HG03342 (cell line): ENCODE measurements at regions not wholly inside any gene's neighbourhood (a gene's known extent, or its start where the extent isn't known, plus 50 kb on each side); places are given as distances from the start of the nearest gene placed in this dataset.

ENCODE experiments used
- ATAC-seq: cut with Tn5 transposase; IDR thresholded peaks from one replicate; pipeline ENCODE4 v1.9.1; 2021; ENCODE audit warnings: mild to moderate bottlenecking, moderate library complexity; ENCODE audit not compliant: unreplicated experiment

GRCh38 chr9:550333-550732 is 291.2 kb upstream of the DMRT1 start:
- ATAC-seq, result no peak

- ATAC-seq, result no peak
Observed at GRCh38 chr9:551986-552929, 289.2 kb upstream of the DMRT1 start.

GRCh38 chr9:555493-555892 is 286.0 kb upstream of the DMRT1 start:
- ATAC-seq, result no peak

- no peak for ATAC-seq
Observed at GRCh38 chr9:556199-556598, 285.3 kb upstream of the DMRT1 start.

- no peak for ATAC-seq
Observed at GRCh38 chr9:556675-557074, 284.8 kb upstream of the DMRT1 start.

- no peak for ATAC-seq
Observed at GRCh38 chr9:557601-558201, 283.8 kb upstream of the DMRT1 start.

- ATAC-seq, result no peak
Observed at GRCh38 chr9:561427-561826, 280.1 kb upstream of the DMRT1 start.

- no peak for ATAC-seq
Observed at GRCh38 chr9:563200-563599, 278.3 kb upstream of the DMRT1 start.

GRCh38 chr9:565528-565927 is 276.0 kb upstream of the DMRT1 start:
- no peak for ATAC-seq

- peak; percentile 84 for ATAC-seq
Observed at GRCh38 chr9:567128-567746, 274.3 kb upstream of the DMRT1 start.

- peak; percentile 30 for ATAC-seq
Observed at GRCh38 chr9:567747-568305, 273.7 kb upstream of the DMRT1 start.

GRCh38 chr9:569296-569695 is 272.2 kb upstream of the DMRT1 start:
- no peak for ATAC-seq

GRCh38 chr9:570187-570586 is 271.3 kb upstream of the DMRT1 start:
- no peak for ATAC-seq

- no peak for ATAC-seq
Observed at GRCh38 chr9:571066-571465, 270.4 kb upstream of the DMRT1 start.

- no peak for ATAC-seq
Observed at GRCh38 chr9:571741-572140, 269.8 kb upstream of the DMRT1 start.

- ATAC-seq, result no peak
Observed at GRCh38 chr9:573691-574410, 267.6 kb upstream of the DMRT1 start.

- ATAC-seq, result no peak
Observed at GRCh38 chr9:575139-575538, 266.4 kb upstream of the DMRT1 start.

GRCh38 chr9:580652-581342 is 260.7 kb upstream of the DMRT1 start:
- ATAC-seq, result no peak

GRCh38 chr9:581673-582497 is 259.6 kb upstream of the DMRT1 start:
- no peak for ATAC-seq
